Body of pancreas (tissue), 4 donors: ENCODE measurements at regions not wholly inside any gene's neighbourhood (a gene's known extent, or its start where the extent isn't known, plus 50 kb on each side); places are given as distances from the start of the nearest gene placed in this dataset.

Source experiments
- ATAC-seq: fragments of 150-250 bp; one replicate; pipeline ENCODE4 v1.9.1; 2016
- DNase-seq, 4 donors: peaks; one replicate each; pipeline ENCODE4 v3.0.0-alpha.2; 2019
- H3K27ac ChIP-seq, 4 donors: fragments of 200-600 bp; sonication (generic); 1 replicate in 3 of 4; 2 replicates in 1 of 4; pipeline versions ENCODE4 v1.5.1 to v1.6.1; 2016 to 2019; ENCODE audit warnings: mild to moderate bottlenecking in 1 of 4, mixed read lengths in 1 of 4, moderate library complexity in 1 of 4
- H3K27me3 ChIP-seq, 2 donors: fragments of 200-600 bp; sonication (generic); one replicate each; pipeline ENCODE4 v1.6.0; 2016; ENCODE audit warnings: mild to moderate bottlenecking in 1 of 2
- H3K36me3 ChIP-seq, 2 donors: fragments of 200-600 bp; sonication (generic); replicated peaks in 1 of 2; 2 replicates each; pipeline ENCODE4 v1.5.1; 2016; ENCODE audit warnings: low read depth in 2 of 2; ENCODE audit not compliant: insufficient read depth in 1 of 2
- H3K4me1 ChIP-seq: fragments of 200-600 bp; sonication (generic); one replicate; pipeline ENCODE4 v1.6.0; 2016
- H3K4me3 ChIP-seq, 2 donors: fragments of 200-600 bp; sonication (generic); 1 replicate in 1 of 2; 2 replicates in 1 of 2; pipeline ENCODE4 v1.5.1; 2016 to 2019
- H3K9me3 ChIP-seq, 3 donors: fragments of 200-600 bp; sonication (generic); 1 replicate in 2 of 3; 2 replicates in 1 of 3; pipeline ENCODE4 v1.5.1; 2016
- POLR2A ChIP-seq, 3 donors: fragments of 450-650 bp; IDR thresholded peaks; one replicate each; pipeline ENCODE4 v1.6.1; 2016; ENCODE audit warnings: antibody characterized with exemption in 3 of 3, mild to moderate bottlenecking in 2 of 3
- WGBS, 2 donors: methylation state at CpG; one replicate each; pipeline ENCODE4 v1.1.5; 2017; 5-methylcytosine and 5-hydroxymethylcytosine counted together
- intact Hi-C: fragments of 100-400 bp; cut with DNase I; formaldehyde crosslinking; loops from one replicate; pipeline ENCODE4 v1.15.1; 2023
- TF ChIP-seq, protein P1 (sequence below), 7 experiments: fragments of 450-650 bp in 4 of 7; fragments of 200-600 bp in 3 of 7; sonication (generic) in 3 of 7; IDR thresholded peaks; one replicate each; pipeline ENCODE4 v1.5.1; 2016 to 2019; ENCODE audit warnings: antibody characterized with exemption in 7 of 7

DNA sequence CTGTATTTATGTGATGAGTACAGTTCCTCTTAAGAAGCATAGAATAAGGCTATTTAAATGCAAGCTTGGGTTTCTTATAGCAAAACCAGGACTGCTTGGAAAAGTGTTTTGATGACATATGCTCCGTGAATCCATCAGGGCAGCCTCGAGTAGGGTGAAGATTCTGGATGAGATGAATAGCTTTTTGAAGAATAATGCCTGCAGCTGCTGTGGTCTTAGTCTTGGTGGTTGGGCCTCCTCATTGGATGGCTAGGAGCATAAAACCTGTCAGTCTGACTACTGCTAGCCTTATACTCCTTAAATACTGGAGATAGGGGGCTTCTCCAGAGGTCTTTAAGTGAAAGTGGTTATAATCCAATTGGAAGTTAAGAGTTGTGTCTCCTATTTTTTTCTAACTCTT, 704.3 kb downstream of the FGF9 start:
- no peak for DNase-seq
- no peak overlapping the region for H3K27ac ChIP-seq
- no peaks in the 10 kb centered on the region for H3K36me3 ChIP-seq
- intact Hi-C loops = no loop called here
- ATAC-seq = no peak
- 86 to 90% methylated on average over 2 of the region's 2 CpGs for WGBS, 2 donors
- H3K4me1 ChIP-seq = no peaks in the 10 kb centered on the region
- H3K27me3 ChIP-seq = no peaks in the 10 kb centered on the region
- TF ChIP-seq, protein P1, sequence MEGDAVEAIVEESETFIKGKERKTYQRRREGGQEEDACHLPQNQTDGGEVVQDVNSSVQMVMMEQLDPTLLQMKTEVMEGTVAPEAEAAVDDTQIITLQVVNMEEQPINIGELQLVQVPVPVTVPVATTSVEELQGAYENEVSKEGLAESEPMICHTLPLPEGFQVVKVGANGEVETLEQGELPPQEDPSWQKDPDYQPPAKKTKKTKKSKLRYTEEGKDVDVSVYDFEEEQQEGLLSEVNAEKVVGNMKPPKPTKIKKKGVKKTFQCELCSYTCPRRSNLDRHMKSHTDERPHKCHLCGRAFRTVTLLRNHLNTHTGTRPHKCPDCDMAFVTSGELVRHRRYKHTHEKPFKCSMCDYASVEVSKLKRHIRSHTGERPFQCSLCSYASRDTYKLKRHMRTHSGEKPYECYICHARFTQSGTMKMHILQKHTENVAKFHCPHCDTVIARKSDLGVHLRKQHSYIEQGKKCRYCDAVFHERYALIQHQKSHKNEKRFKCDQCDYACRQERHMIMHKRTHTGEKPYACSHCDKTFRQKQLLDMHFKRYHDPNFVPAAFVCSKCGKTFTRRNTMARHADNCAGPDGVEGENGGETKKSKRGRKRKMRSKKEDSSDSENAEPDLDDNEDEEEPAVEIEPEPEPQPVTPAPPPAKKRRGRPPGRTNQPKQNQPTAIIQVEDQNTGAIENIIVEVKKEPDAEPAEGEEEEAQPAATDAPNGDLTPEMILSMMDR (IDR thresholded peaks at IDR 0.05) = no peak
- no peak for TF ChIP-seq POLR2A (IDR thresholded peaks at IDR 0.05)
- H3K9me3 ChIP-seq = peaks cover 0 to 18% (median 0%) of the 10 kb centered on the region in 3 donors
- no peak overlapping the region for H3K4me3 ChIP-seq

DNA sequence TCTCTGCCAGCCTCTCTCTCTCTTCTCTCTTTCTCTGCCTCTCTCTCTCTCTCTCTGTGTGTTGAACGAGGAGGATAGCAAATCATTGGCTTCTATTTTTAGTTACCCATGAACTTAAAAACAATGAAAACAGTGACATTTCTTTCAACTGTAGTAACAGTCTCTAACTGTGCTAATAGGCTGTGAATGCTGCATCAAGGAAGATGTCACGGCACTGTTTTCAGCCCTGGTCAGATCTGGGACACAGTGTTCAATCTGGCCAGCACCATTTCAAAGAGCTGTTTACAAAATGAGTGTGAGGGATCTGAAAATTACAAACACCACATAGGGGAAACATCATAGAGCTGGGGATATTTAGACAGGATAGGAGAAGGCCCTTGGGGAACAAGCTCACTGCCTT, 717.0 kb downstream of the FGF9 start:
- DNase-seq = no peak
- no peak overlapping the region for H3K27ac ChIP-seq
- 48 to 61% methylated on average over 2 of the region's 2 CpGs for WGBS, 2 donors
- H3K4me3 ChIP-seq = no peak overlapping the region
- ATAC-seq = no peak
- H3K9me3 ChIP-seq = no peaks in the 10 kb centered on the region
- intact Hi-C loops = no loop called here
- H3K27me3 ChIP-seq = no peaks in the 10 kb centered on the region
- H3K36me3 ChIP-seq = no peaks in the 10 kb centered on the region
- TF ChIP-seq, protein P1 (IDR thresholded peaks at IDR 0.05) = no peak
- no peak for TF ChIP-seq POLR2A (IDR thresholded peaks at IDR 0.05)
- H3K4me1 ChIP-seq = no peaks in the 10 kb centered on the region

DNA sequence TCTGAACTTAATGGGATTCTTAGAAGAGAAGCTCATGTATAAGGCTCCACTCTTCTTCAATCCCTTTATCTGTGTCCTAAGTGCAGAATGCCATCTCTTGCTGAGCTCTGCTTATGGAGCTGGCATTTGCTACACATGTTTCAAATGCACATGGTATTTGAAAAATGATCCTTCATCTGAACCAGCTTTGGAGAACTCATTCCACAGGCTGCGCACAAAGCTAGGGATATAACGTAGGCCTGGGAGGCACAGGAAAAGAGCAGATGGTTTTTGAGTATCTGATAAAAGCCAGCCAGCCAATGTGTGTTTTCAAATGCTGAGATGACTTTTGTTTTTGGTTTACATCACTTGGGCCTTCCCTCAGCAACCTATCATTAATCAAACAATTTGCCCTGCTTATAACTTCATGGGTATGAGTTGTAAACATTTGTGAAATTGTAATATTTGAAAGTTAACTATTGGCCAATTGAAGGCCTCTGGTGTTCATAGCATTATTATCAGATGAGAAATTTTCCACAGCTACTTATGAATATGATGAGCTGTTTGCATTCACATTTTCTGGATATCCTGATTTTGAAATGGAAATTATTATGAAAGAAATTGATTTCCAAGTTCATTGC, 729.0 kb downstream of the FGF9 start:
- intact Hi-C loops = no loop called here
- no peaks in the 10 kb centered on the region for H3K9me3 ChIP-seq
- no peaks in the 10 kb centered on the region for H3K27me3 ChIP-seq
- no peak overlapping the region for H3K27ac ChIP-seq
- no peak overlapping the region for H3K4me3 ChIP-seq
- TF ChIP-seq POLR2A (IDR thresholded peaks at IDR 0.05) = no peak
- TF ChIP-seq, protein P1 (IDR thresholded peaks at IDR 0.05) = no peak
- WGBS, 2 donors = 68 to 79% methylated on average over 2 of the region's 2 CpGs
- no peak for DNase-seq
- H3K36me3 ChIP-seq = no peaks in the 10 kb centered on the region
- H3K4me1 ChIP-seq = no peaks in the 10 kb centered on the region
- ATAC-seq = no peak

DNA sequence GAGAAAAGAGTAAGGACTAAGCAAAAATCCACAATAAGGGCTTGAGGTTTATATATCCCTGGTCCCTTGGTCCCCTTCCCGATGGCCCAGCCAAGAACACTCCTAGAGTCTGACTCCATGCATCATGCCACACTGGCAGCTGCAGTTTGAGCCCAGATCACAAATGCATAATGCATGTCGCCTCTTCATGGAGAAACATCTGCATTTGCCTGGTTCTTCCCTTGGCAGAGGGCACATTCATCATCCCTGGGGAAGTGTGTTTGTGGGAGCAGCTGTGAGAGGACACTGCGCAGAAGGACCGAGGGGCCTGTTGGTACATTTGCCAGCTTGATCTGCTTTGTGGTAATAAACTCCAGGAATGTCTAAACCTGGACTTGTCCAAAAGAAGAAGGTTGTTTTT, 731.8 kb downstream of the FGF9 start:
- H3K36me3 ChIP-seq = no peaks in the 10 kb centered on the region
- no peak overlapping the region for H3K4me3 ChIP-seq
- TF ChIP-seq POLR2A (IDR thresholded peaks at IDR 0.05) = no peak
- TF ChIP-seq, protein P1 (IDR thresholded peaks at IDR 0.05) = no peak
- WGBS, 2 donors = 77 to 84% methylated on average over 4 of the region's 4 CpGs
- ATAC-seq (no peak), DNase-seq (no peak)
- no peaks in the 10 kb centered on the region for H3K4me1 ChIP-seq
- H3K27me3 ChIP-seq = no peaks in the 10 kb centered on the region
- no peaks in the 10 kb centered on the region for H3K9me3 ChIP-seq
- intact Hi-C loops = no loop called here
- H3K27ac ChIP-seq = no peak overlapping the region

DNA sequence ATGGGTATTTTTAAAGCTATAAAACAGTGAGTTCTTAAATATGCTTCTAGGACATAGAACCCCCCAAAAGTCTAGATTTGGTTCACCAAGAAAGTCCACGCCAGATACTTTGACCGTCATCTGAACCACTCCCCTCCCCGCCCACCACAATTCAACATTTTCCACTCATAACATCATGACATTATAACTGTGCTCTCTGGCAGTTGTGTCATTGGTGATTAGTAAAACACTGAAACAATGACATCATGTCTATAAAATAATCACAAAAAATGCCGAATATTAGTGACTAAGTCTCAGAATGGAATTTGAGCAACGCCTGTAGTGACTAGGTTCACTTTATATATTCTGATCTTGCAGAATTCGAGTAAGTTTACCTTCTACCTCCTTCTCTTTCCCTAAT, 732.3 kb downstream of the FGF9 start:
- Histone ChIP-seq H3K27me3 (no peaks in the 10 kb centered on the region), H3K27ac (no peak overlapping the region), H3K4me3 (no peak overlapping the region), H3K4me1 (no peaks in the 10 kb centered on the region), H3K9me3 (no peaks in the 10 kb centered on the region), H3K36me3 (no peaks in the 10 kb centered on the region)
- intact Hi-C loops = no loop called here
- DNase-seq = no peak
- WGBS, 2 donors = 69 to 76% methylated on average over 6 of the region's 6 CpGs
- no peak for ATAC-seq
- no peak for TF ChIP-seq POLR2A (IDR thresholded peaks at IDR 0.05)
- TF ChIP-seq, protein P1 (IDR thresholded peaks at IDR 0.05) = no peak
